Fibroblast of gingiva (primary cell): ENCODE measurements at regions not wholly inside any gene's neighbourhood (a gene's known extent, or its start where the extent isn't known, plus 50 kb on each side); places are given as distances from the start of the nearest gene placed in this dataset.

Experiments used
- DNase-seq: peaks from one replicate; pipeline ENCODE4 v3.0.0-alpha.2; 2011; ENCODE audit warnings: low read depth

- DNase-seq, result peak; percentile 52
These were observed 272.7 kb downstream of the AEBP2 start for GRCh38 chr12:19712041-19712440.

GRCh38 chr12:19718401-19718800 lies 279.1 kb downstream of the AEBP2 start:
- no peak for DNase-seq

- no peak for DNase-seq
These were observed 280.4 kb downstream of the AEBP2 start for GRCh38 chr12:19719672-19720071.

- DNase-seq, result no peak
These were observed 286.8 kb downstream of the AEBP2 start for GRCh38 chr12:19726122-19726521.

GRCh38 chr12:19726592-19726991 lies 287.3 kb downstream of the AEBP2 start:
- no peak for DNase-seq

GRCh38 chr12:19737019-19737418 lies 297.7 kb downstream of the AEBP2 start:
- DNase-seq, result no peak

- peak; percentile 57 for DNase-seq
These were observed 300.0 kb downstream of the AEBP2 start for GRCh38 chr12:19739195-19739776.

GRCh38 chr12:19740472-19741131 lies 301.3 kb downstream of the AEBP2 start:
- DNase-seq, result no peak

GRCh38 chr12:19741132-19741489 lies 301.8 kb downstream of the AEBP2 start:
- DNase-seq, result no peak

- peak; percentile 45 for DNase-seq
These were observed 305.5 kb downstream of the AEBP2 start for GRCh38 chr12:19744705-19745218.

- no peak for DNase-seq
These were observed 307.2 kb downstream of the AEBP2 start for GRCh38 chr12:19746471-19746870.

- no peak for DNase-seq
These were observed 310.7 kb downstream of the AEBP2 start for GRCh38 chr12:19749906-19750574.

- no peak for DNase-seq
These were observed 311.8 kb downstream of the AEBP2 start for GRCh38 chr12:19751078-19751477.

GRCh38 chr12:19752712-19753111 lies 313.4 kb downstream of the AEBP2 start:
- DNase-seq, result no peak

- DNase-seq, result peak; percentile 44
These were observed 315.8 kb downstream of the AEBP2 start for GRCh38 chr12:19755136-19755535.

- peak; percentile 49 for DNase-seq
These were observed 318.1 kb downstream of the AEBP2 start for GRCh38 chr12:19757317-19757877.

GRCh38 chr12:19759227-19759626 lies 319.9 kb downstream of the AEBP2 start:
- DNase-seq, result peak; percentile 60

- DNase-seq, result no peak
These were observed 321.3 kb downstream of the AEBP2 start for GRCh38 chr12:19760611-19761010.

- DNase-seq, result no peak
These were observed 322.2 kb downstream of the AEBP2 start for GRCh38 chr12:19761463-19761862.

GRCh38 chr12:19763488-19763887 lies 324.2 kb downstream of the AEBP2 start:
- no peak for DNase-seq

- no peak for DNase-seq
These were observed 325.1 kb downstream of the AEBP2 start for GRCh38 chr12:19764408-19764807.

GRCh38 chr12:19771858-19772257 lies 332.6 kb downstream of the AEBP2 start:
- DNase-seq, result peak; percentile 52

- DNase-seq, result no peak
These were observed 333.5 kb downstream of the AEBP2 start for GRCh38 chr12:19772776-19773175.
